ENCODE measurements at regions not wholly inside any gene's neighbourhood (a gene's known extent, or its start where the extent isn't known, plus 50 kb on each side); places are given as distances from the start of the nearest gene placed in this dataset.
"Not testable (repeated sequence)": the region's sequence is repeated elsewhere in the genome, so short reads cannot be mapped to it uniquely, and the experiment has no call there.

DNA sequence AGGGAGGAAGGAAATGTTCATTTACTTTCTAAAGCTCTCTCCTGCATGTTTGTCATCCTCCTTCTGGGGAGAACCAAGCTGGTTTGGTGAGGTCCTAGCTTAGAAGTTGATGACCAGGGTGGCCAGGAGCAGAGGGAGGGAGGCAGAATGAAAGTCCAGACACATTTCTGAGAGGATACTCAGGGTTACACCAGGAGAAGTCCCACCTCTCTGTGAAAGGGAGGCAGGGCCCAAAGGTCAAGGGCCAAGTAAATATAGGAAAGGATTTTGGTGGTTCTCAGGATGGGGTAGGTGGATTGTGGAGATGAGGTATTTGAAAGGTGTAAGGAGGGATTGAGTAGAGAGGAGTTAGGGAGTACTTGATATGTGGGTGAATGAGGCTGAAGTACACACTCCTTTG lies 58.0 kb upstream of the FBXO11 start:
- H3K4me1 ChIP-seq (replicated peaks) = no peaks in the 10 kb centered on the region
- no peak for DNase-seq (ENCODE audit: low read depth in 1 of 2, low spot score in 2 of 2)
- H3K9me3 ChIP-seq (replicated peaks) = no peaks in the 10 kb centered on the region
- H3K4me3 ChIP-seq = no peak overlapping the region
- peaks cover 6% of the 10 kb centered on the region for H3K27me3 ChIP-seq (replicated peaks)
- no peaks in the 10 kb centered on the region for H3K36me3 ChIP-seq
- no peak overlapping the region for H3K27ac ChIP-seq

DNA sequence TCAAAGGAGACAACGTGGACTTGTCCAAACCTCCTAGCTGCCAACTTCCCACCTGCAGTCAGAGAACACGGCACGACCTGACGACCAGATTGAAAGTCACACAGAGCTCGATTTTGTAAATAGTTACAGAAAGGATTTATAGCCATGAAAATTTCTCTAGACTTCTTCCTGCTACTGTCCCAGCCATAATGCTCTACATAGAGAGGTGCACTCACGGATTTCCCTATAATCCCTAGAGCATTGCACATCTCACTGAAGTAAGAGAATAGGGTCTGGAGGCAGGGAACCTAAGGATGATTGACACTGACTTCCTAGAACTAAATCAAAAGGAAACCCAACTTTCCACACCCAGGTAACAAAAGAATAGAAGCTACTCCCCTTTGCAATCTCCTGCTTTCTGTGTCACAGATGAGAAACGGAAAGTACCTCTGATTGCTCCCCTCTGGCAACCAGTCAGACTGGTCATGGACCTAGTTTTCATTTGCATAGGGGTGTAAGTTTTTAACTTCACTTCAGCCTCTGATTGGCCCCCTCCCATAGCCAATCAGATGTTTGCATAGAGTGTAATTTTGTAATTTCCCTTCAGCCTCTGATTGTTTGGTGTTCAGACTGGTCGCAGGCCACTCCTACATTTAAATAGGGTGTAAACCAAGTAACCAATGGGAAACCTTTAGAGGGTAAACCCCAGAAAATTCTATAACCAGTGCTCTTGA lies 58.6 kb upstream of the FBXO11 start:
- H3K27me3 ChIP-seq (replicated peaks) = peaks cover 6% of the 10 kb centered on the region
- no peaks in the 10 kb centered on the region for H3K36me3 ChIP-seq
- H3K9me3 ChIP-seq (replicated peaks) = no peaks in the 10 kb centered on the region
- H3K27ac ChIP-seq = no peak overlapping the region
- no peaks in the 10 kb centered on the region for H3K4me1 ChIP-seq (replicated peaks)
- H3K4me3 ChIP-seq = no peak overlapping the region
- no peak for DNase-seq (ENCODE audit: low read depth in 1 of 2, low spot score in 2 of 2)

DNA sequence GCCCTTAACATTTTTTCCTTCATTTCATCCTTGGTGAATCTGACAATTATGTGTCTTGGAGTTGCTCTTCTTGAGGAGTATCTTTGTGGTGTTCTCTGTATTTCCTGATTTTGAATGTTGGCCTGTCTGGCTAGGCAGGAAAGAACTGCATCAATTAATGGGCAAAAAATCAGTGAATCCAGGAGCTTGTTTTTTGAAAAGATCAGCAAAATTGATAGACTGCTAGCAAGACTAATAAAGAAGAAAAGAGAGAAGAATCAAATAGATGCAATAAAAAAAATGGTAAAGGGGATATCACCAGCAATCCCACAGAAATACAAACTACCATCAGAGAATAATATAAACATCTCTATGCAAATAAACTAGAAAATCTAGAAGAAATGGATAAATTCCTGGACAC lies 70.4 kb upstream of the FBXO11 start:
- not testable (repeated sequence) for H3K9me3 ChIP-seq (replicated peaks); H3K36me3 ChIP-seq; H3K27me3 ChIP-seq (replicated peaks); H3K4me1 ChIP-seq (replicated peaks); H3K4me3 ChIP-seq; DNase-seq (ENCODE audit: low read depth in 1 of 2, low spot score in 2 of 2); H3K27ac ChIP-seq

DNA sequence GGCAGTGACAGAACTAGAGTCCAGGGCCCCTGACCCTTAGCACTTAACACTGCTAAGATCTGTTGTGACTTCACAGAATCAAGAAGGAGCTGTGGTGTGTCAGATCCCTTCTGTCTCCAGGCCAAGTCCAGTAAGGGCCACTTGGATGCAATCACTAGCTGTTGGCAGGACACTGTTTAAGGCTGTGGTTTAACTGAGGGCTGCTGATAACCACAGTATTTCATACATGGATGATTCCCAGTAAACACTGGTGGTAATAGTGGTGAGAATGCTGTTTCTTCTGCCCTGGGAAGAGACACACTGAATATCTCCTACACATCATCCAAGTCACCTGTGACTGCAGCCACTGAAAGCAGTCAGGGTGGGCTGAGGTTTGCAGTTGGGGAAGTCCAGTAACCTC lies 77.7 kb upstream of the FBXO11 start:
- Histone ChIP-seq H3K4me1 (replicated peaks) (no peaks in the 10 kb centered on the region), H3K4me3 (no peak overlapping the region), H3K27me3 (replicated peaks) (peaks cover 4% of the 10 kb centered on the region), H3K9me3 (replicated peaks) (no peaks in the 10 kb centered on the region), H3K36me3 (no peaks in the 10 kb centered on the region), H3K27ac (no peak overlapping the region)
- DNase-seq (ENCODE audit: low read depth in 1 of 2, low spot score in 2 of 2) = no peak

DNA sequence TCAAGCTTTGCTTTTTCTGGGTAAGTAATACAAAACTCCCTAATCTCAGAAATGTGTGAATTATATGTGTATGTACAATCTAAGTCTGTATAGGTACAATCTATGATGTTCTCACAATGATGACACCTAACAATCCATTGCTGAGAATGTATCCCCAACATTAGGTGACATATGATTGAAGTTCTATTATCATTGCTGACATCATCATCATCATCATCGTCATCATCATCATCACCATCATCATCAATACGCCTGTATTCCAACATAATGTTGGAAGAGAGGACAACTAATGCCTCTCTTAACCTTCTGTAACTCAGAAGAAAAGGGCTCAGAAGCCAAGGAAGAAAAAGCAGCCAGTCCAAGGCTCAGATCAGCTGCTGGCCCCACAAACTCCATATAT lies 84.2 kb upstream of the FBXO11 start:
- Histone ChIP-seq H3K4me1 (replicated peaks) (no peaks in the 10 kb centered on the region), H3K27me3 (replicated peaks) (no peaks in the 10 kb centered on the region; the same call in none of the 2 replicates), H3K27ac (no peak overlapping the region), H3K9me3 (replicated peaks) (no peaks in the 10 kb centered on the region), H3K4me3 (no peak overlapping the region), H3K36me3 (no peaks in the 10 kb centered on the region)
- no peak for DNase-seq (ENCODE audit: low read depth in 1 of 2, low spot score in 2 of 2)

DNA sequence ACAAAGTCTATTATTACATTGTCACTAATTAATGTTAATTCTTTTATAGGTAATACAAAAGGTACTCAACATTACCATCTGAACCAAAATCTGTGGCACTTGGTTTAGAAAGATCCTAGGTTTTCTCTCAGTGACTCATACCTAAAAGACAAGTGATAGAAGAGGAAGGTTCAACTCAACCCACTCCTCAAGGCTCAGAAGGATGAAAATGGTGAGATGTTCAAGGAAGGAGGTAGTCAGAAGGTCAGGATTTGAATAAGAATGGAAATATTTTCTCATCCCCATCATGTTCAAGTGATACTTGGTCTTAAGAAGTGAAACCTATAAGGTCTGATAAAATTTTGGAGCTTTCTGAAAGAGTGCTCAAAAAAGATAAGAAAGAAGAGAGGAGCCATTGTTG lies 86.4 kb upstream of the FBXO11 start:
- Histone ChIP-seq H3K4me3 (no peak overlapping the region), H3K9me3 (replicated peaks) (no peaks in the 10 kb centered on the region), H3K27me3 (replicated peaks) (no peaks in the 10 kb centered on the region), H3K36me3 (no peaks in the 10 kb centered on the region), H3K4me1 (replicated peaks) (no peaks in the 10 kb centered on the region), H3K27ac (no peak overlapping the region)
- DNase-seq (ENCODE audit: low read depth in 1 of 2, low spot score in 2 of 2) = no peak

DNA sequence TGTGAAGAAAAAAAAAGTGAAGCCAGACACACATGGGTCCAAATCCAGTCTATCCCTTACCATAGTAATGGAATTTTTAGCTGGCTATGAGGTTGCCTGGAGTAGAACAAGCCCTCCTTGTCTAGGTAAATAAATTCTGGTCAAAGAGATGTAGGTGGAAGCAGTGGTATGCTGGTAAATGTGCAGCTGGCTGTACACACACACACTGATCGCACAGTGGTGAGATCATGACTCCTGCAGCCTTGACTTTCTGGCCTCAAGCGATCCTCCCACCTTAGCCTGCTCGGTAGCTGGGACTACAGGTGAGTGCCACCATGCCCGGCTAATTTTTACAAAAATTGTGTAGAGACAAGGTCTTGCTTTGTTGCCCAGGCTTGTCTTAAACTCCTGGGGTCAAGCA lies 90.5 kb upstream of the FBXO11 start:
- H3K36me3 ChIP-seq = no peaks in the 10 kb centered on the region
- H3K27ac ChIP-seq = no peak overlapping the region
- no peaks in the 10 kb centered on the region for H3K27me3 ChIP-seq (replicated peaks)
- H3K4me3 ChIP-seq = no peak overlapping the region
- H3K9me3 ChIP-seq (replicated peaks) = no peaks in the 10 kb centered on the region
- no peak for DNase-seq (ENCODE audit: low read depth in 1 of 2, low spot score in 2 of 2)
- H3K4me1 ChIP-seq (replicated peaks) = no peaks in the 10 kb centered on the region

DNA sequence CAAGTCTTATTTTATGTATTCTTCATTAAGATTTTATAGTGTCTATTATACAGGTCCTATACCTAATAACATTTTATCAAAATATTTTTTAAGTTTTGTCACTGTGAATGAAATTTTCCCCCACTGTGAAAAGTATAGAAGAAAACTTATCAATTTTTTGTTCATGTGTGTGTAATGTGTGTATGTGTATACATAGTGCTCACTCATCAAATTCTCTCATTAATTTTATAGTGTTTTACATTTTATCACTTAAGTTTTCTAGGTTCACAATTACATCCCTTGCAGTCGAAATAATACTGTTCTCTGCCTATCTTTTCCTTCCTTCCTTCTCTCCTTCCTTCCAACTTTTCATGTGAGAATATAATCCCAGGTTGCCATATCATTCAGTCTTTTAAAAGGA lies 93.2 kb upstream of the FBXO11 start:
- no peak for DNase-seq (ENCODE audit: low read depth in 1 of 2, low spot score in 2 of 2)
- H3K27me3 ChIP-seq (replicated peaks) = no peaks in the 10 kb centered on the region
- H3K27ac ChIP-seq = no peak overlapping the region
- H3K4me1 ChIP-seq (replicated peaks) = no peaks in the 10 kb centered on the region
- H3K36me3 ChIP-seq = no peaks in the 10 kb centered on the region
- H3K9me3 ChIP-seq (replicated peaks) = no peaks in the 10 kb centered on the region
- no peak overlapping the region for H3K4me3 ChIP-seq

DNA sequence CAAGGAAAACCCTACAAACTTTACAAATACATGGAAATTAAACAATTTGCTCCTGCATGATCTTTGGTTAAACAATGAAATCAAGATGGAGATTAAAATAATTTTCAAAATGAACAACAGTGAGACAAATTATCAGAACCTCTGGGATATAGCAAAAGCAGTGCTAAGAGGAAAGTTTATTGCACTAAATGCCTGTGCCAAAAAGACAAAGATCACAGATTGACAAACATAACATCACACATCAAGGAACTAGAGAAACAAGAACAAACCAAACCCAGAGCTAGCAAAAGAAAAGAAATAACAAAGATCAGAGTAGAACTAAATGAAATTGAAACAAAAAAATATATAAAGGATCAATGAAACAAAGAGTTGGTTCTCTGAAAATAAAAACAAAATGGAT lies 95.2 kb upstream of the FBXO11 start:
- no peaks in the 10 kb centered on the region for H3K27me3 ChIP-seq (replicated peaks)
- no peaks in the 10 kb centered on the region for H3K36me3 ChIP-seq
- H3K9me3 ChIP-seq (replicated peaks) = no peaks in the 10 kb centered on the region
- no peak overlapping the region for H3K27ac ChIP-seq
- no peak overlapping the region for H3K4me3 ChIP-seq
- H3K4me1 ChIP-seq (replicated peaks) = no peaks in the 10 kb centered on the region
- no peak for DNase-seq (ENCODE audit: low read depth in 1 of 2, low spot score in 2 of 2)

DNA sequence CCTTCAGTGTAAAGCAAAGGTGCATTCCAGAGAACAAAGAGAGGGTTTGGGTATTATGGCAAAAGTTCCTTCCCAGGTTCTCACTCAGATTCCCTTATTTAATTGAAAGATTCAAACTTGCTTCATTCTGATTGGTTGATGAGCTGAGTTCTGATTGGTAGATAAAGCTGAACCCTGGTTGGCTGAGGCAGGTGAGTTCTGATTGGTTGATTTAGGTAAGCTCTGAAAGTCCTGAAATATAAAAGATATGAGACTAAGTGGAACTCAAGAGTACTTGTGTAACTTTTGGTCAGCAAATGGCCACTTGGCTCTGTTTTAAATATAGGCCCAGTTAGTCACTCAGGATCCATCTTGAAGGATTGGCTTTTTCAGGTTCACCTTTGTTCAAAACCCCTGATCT lies 99.8 kb upstream of the FBXO11 start:
- H3K27ac ChIP-seq = no peak overlapping the region
- H3K36me3 ChIP-seq = no peaks in the 10 kb centered on the region
- no peaks in the 10 kb centered on the region for H3K27me3 ChIP-seq (replicated peaks)
- no peak overlapping the region for H3K4me3 ChIP-seq
- no peak for DNase-seq (ENCODE audit: low read depth in 1 of 2, low spot score in 2 of 2)
- no peaks in the 10 kb centered on the region for H3K4me1 ChIP-seq (replicated peaks)
- no peaks in the 10 kb centered on the region for H3K9me3 ChIP-seq (replicated peaks)

DNA sequence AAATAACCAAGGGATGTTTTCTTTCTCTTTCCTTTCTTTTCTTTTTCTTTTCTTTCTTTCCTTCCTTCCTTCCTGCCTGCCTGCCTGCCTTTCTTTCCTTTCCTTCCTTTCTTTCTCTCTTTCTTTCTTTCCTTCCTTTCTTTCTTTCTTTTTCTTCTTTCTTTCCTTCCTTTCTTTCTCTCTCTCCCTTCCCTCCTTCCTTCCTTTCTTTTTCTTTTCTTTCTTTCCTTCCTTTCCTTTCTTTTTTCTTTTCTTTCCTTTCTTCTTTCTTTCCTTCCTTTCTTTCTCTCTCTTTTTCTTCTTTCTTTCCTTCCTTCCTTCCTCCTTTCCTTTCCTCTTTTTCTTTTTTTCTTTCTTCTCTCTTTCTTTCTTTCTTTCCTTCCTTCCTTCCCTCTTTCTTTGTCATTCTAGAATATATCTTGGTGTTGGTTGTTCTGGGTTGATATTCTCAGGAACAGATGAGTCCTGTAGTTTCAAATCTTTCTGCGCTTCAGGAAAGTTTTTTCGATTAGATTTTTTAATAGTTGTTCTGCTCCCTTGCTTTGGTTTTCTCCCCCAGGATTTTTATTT lies 101.5 kb upstream of the FBXO11 start:
- H3K36me3 ChIP-seq = no peaks in the 10 kb centered on the region
- H3K4me3 ChIP-seq = no peak overlapping the region
- no peaks in the 10 kb centered on the region for H3K4me1 ChIP-seq (replicated peaks)
- DNase-seq (ENCODE audit: low read depth in 1 of 2, low spot score in 2 of 2) = no peak
- no peak overlapping the region for H3K27ac ChIP-seq
- H3K27me3 ChIP-seq (replicated peaks) = no peaks in the 10 kb centered on the region
- no peaks in the 10 kb centered on the region for H3K9me3 ChIP-seq (replicated peaks)

DNA sequence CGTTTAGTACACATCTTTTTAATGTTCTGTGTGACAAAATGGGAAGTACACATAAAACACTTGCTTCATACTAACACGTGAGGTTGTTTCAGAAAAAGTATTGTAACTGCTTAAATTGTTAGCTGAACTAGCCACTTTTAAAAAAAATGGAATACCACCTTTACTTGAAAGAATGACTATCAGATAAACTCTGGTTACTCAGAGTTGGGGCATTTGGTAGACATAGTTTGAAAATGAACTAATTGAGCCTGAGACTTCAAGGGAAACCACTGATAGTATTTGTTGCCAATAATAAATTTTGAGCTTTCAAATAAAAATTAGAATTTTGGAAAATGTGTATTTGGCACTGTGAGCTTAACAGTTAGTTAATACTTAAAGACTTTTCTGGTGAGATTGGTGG lies 103.0 kb upstream of the FBXO11 start:
- Histone ChIP-seq H3K27ac (no peak overlapping the region), H3K4me3 (no peak overlapping the region), H3K9me3 (replicated peaks) (no peaks in the 10 kb centered on the region), H3K4me1 (replicated peaks) (no peaks in the 10 kb centered on the region), H3K36me3 (no peaks in the 10 kb centered on the region), H3K27me3 (replicated peaks) (no peaks in the 10 kb centered on the region)
- no peak for DNase-seq (ENCODE audit: low read depth in 1 of 2, low spot score in 2 of 2)

DNA sequence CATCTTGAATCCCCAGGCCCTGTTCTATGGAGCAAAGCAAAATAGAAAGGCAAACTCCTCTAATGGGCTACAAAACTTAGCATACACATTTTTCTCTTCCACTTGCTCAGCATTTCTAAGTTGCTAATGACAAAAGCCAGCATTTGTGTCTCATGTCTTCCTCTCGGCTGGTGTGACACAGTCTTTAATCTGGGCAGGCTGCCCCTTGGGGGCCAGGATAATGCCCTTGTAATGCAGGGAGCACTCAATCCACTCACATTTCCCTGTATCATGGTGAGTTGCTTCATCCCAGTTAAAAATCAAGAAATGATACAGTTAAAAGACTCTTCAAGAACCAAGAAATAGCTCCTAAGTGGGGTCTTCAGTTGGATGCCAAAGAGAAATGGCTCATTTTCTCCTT lies 109.1 kb upstream of the FBXO11 start:
- Histone ChIP-seq H3K4me1 (replicated peaks) (no peaks in the 10 kb centered on the region), H3K27ac (no peak overlapping the region), H3K4me3 (no peak overlapping the region), H3K27me3 (replicated peaks) (0 out of 2 replicates have a peak, but pooled peaks cover 4% of the 10 kb centered on the region), H3K36me3 (no peaks in the 10 kb centered on the region), H3K9me3 (replicated peaks) (no peaks in the 10 kb centered on the region)
- DNase-seq (ENCODE audit: low read depth in 1 of 2, low spot score in 2 of 2) = no peak

DNA sequence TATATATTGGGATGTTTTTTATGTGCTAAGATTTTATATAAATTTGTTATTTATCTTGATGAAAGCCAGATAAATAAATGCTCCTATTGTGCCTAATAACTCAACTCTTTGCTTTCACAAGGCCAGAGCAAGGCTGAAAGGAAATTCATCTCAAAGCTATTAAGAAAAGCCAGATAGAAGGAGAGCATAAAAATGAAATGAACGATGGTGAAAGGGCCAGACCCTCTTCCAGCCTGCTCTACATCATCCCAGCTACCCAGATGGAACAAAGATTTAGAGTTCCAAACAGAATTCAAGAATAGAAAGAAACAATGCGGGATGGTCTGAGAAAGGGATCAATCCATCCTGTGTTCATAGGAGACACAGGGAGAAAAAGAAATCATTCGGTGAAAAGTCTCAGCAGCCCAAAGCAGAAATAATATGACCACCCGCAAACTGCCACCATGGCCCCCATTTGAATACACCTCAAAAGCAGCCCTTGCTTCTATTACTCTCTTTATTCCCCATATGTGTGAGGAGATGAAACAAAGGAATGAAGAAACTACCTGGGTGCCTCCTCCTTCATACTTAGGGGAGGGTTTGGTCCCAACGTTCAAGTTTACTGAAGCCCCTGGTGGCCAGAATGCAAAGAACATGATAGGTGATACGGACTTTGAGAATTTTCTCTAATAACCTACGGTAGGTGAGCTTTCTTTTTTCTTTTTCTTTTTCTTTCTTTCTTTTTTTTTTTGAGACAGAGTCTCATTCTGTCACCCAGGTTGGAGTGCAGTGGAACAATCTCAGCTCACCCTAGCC lies 110.1 kb upstream of the FBXO11 start:
- Histone ChIP-seq H3K27me3 (replicated peaks) (0 out of 2 replicates have a peak, but pooled peaks cover 4% of the 10 kb centered on the region), H3K36me3 (no peaks in the 10 kb centered on the region), H3K4me3 (no peak overlapping the region), H3K9me3 (replicated peaks) (no peaks in the 10 kb centered on the region; the same call in 1 of the 2 replicates), H3K4me1 (replicated peaks) (no peaks in the 10 kb centered on the region), H3K27ac (no peak overlapping the region)
- no peak for DNase-seq (ENCODE audit: low read depth in 1 of 2, low spot score in 2 of 2)
